ENCODE measurements at regions not wholly inside any gene's neighbourhood (a gene's known extent, or its start where the extent isn't known, plus 50 kb on each side); places are given as distances from the start of the nearest gene placed in this dataset.

GRCh38 chrX:18047491-18047890 is 173.2 kb downstream of the BEND2 start:
- Histone ChIP-seq H3K4me1 (ENCODE audit: control insufficient read depth, insufficient read depth, low read length) (no peaks in the 10 kb centered on the region), H3K4me3 (no peak overlapping the region), H3K27me3 (replicated peaks in 1 of 2; ENCODE audit: control insufficient read depth in 2 of 2, insufficient read depth in 2 of 2, low read length in 1 of 2) (no peaks in the 10 kb centered on the region), H3K36me3 (ENCODE audit: control insufficient read depth in 2 of 2, insufficient read depth in 2 of 2, low read length in 1 of 2) (no peaks in the 10 kb centered on the region), H3K4me2 (ENCODE audit: control insufficient read depth, insufficient read depth) (no peak overlapping the region), H3K27ac (ENCODE audit: control insufficient read depth, insufficient read depth) (no peak overlapping the region), H2AFZ (ENCODE audit: control insufficient read depth, low read depth, low read length) (no peak overlapping the region), H3K9ac (ENCODE audit: control insufficient read depth, insufficient read depth, low read length) (no peak overlapping the region), H3K9me3 (replicated peaks; ENCODE audit: control insufficient read depth, insufficient read depth, low read length) (no peaks in the 10 kb centered on the region), H3K79me2 (ENCODE audit: control insufficient read depth, insufficient read depth, low read length) (no peaks in the 10 kb centered on the region), H4K20me1 (ENCODE audit: control insufficient read depth, insufficient read depth) (no peaks in the 10 kb centered on the region)
- ChIA-PET RAD21 (ENCODE audit: unreplicated experiment) (no interaction called here), POLR2A (no interaction called here), SMC1A (ENCODE audit: uncharacterized antibody, unreplicated experiment) (no interaction called here), CTCF (no interaction called here)
- FAIRE-seq (no peak), DNase-seq (ENCODE audit: low read depth, low spot score) (no peak), ATAC-seq (no peak)
- no TSS peak for BruUV-seq (replicated peaks)
- TF ChIP-seq PRDM15 (CRISPR knock-in tag; IDR thresholded peaks at IDR 0.05) (no peak), FOXK2 (IDR thresholded peaks at IDR 0.05) (no peak), WRNIP1 (IDR thresholded peaks at IDR 0.05; ENCODE audit: borderline replicate concordance, low read depth, low read length) (no peak), HDAC6 (IDR thresholded peaks at IDR 0.05; ENCODE audit: unreplicated experiment) (no peak)
- in situ Hi-C loops (cut with MboI) (no loop called here), intact Hi-C loops (cut with micrococcal nuclease; ENCODE audit: unreplicated experiment) (no loop called here)
- 9% methylated on average over 3 of the region's 3 CpGs for WGBS (ENCODE audit: insufficient coverage, insufficient replicate concordance, low lambda C conversion rate, missing lambda C conversion rate)

- Histone ChIP-seq H3K36me3 (ENCODE audit: control insufficient read depth in 2 of 2, insufficient read depth in 2 of 2, low read length in 1 of 2) (no peaks in the 10 kb centered on the region), H3K9ac (ENCODE audit: control insufficient read depth, insufficient read depth, low read length) (no peak overlapping the region), H3K4me3 (no peak overlapping the region), H2AFZ (ENCODE audit: control insufficient read depth, low read depth, low read length) (no peak overlapping the region), H3K4me1 (ENCODE audit: control insufficient read depth, insufficient read depth, low read length) (no peaks in the 10 kb centered on the region), H3K27me3 (replicated peaks in 1 of 2; ENCODE audit: control insufficient read depth in 2 of 2, insufficient read depth in 2 of 2, low read length in 1 of 2) (no peaks in the 10 kb centered on the region), H3K27ac (ENCODE audit: control insufficient read depth, insufficient read depth) (no peak overlapping the region), H4K20me1 (ENCODE audit: control insufficient read depth, insufficient read depth) (no peaks in the 10 kb centered on the region), H3K79me2 (ENCODE audit: control insufficient read depth, insufficient read depth, low read length) (no peaks in the 10 kb centered on the region), H3K9me3 (replicated peaks; ENCODE audit: control insufficient read depth, insufficient read depth, low read length) (no peaks in the 10 kb centered on the region), H3K4me2 (ENCODE audit: control insufficient read depth, insufficient read depth) (no peak overlapping the region)
- WGBS (ENCODE audit: insufficient coverage, insufficient replicate concordance, low lambda C conversion rate, missing lambda C conversion rate), result 3% methylated on average over 2 of the region's 2 CpGs
- no peak for ATAC-seq
- intact Hi-C loops (cut with micrococcal nuclease; ENCODE audit: unreplicated experiment) (no loop called here), in situ Hi-C loops (cut with MboI) (no loop called here)
- ChIA-PET SMC1A (ENCODE audit: uncharacterized antibody, unreplicated experiment) (no interaction called here), RAD21 (ENCODE audit: unreplicated experiment) (no interaction called here), CTCF (no interaction called here), POLR2A (no interaction called here)
- TF ChIP-seq EZH2 (IDR thresholded peaks at IDR 0.05; ENCODE audit: borderline replicate concordance, control insufficient read depth, low read depth, low read length) (no peak), BCL11A (IDR thresholded peaks at IDR 0.05; ENCODE audit: low read depth, low read length) (no peak), SREBF2 (IDR thresholded peaks at IDR 0.05; ENCODE audit: low read length) (no peak), HDGF (IDR thresholded peaks at IDR 0.05) (no peak), ATF7 (IDR thresholded peaks at IDR 0.05; ENCODE audit: low read depth) (no peak), CHD4 (IDR thresholded peaks at IDR 0.05) (no peak), BACH1 (IDR thresholded peaks at IDR 0.05; ENCODE audit: borderline replicate concordance) (no peak), CHD1 (IDR thresholded peaks at IDR 0.05; ENCODE audit: low read depth, low read length) (no peak), IKZF2 (IDR thresholded peaks at IDR 0.05) (no peak)
- FAIRE-seq, result no peak
- no peak for DNase-seq (ENCODE audit: low read depth, low spot score)
- BruUV-seq (replicated peaks), result no TSS peak
Observed at GRCh38 chrX:18045436-18045835, 175.2 kb downstream of the BEND2 start.
